NCI-H2029 treated with DMSO at 0.1 percent for 48 hours (cell line): ENCODE measurements at regions not wholly inside any gene's neighbourhood (a gene's known extent, or its start where the extent isn't known, plus 50 kb on each side); places are given as distances from the start of the nearest gene placed in this dataset.

Source experiments
- DNase-seq: peaks from one replicate; lab custom pipeline; 2025; lab: John Stamatoyannopoulos, UW

DNA sequence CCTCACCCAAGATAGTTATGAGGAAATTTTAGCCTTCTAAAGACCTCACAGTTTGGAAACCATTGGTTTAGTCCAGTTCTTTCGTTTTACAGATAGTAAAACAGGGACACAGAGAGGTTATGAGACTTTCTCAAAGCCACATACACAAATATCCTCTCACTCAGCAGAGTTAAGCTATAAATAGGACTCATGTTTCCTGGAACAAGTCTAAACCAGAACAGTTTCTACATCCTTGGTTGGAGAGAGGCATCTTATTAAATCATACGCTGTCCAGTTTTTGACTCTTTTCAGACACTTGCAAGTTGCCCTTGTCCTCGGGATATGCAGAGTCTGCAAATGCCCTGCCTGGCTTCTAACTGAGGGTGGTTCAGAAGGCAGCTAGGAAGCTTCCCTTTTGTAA is 462.1 kb upstream of the DEPDC1 start:
- no peak for DNase-seq

DNA sequence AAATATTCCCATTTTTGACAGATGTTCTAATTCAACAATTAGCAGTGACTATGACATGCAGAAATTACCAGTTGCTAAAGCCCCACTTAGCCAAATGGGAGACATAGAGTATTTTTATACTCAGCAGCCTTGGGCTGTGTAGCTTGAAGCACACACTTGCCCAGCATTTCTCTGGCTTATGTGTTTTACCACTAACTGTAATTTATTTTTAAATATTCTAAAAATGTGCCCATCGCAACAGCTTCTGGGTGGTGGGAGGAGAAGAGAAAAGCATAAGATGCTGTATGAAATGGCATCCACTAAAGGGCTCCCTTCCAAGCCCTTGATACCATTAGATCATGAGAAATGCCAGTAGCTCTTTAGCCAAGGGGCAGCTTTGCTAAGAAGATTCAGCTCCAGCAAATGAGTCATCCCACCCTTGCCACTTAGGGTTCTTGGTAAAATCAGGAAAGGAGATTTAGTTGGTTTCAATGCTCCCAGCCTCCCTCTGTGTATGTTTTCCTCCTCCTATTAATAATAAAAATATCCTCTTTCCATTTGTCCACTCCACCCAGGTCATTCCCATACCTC is 462.7 kb upstream of the DEPDC1 start:
- no peak for DNase-seq

DNA sequence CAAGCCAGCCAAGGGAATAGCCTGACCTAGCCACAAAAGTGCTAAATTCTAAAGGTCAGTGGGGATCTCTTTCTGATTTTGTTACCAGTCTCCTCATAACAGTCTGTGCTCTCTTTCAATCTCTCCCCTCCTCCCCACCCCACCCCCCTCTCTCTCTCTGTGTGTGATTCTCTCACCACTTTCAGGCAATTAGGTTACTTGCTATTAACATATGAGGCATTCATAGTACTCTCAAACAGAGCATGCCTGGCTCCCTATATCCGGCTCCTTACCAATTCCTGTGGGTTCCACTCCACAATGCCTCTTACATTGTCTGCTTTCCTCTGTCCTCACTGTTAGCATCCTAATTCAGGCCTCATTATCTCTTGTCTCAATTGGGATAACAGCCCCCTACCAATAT is 464.3 kb upstream of the DEPDC1 start:
- no peak for DNase-seq

DNA sequence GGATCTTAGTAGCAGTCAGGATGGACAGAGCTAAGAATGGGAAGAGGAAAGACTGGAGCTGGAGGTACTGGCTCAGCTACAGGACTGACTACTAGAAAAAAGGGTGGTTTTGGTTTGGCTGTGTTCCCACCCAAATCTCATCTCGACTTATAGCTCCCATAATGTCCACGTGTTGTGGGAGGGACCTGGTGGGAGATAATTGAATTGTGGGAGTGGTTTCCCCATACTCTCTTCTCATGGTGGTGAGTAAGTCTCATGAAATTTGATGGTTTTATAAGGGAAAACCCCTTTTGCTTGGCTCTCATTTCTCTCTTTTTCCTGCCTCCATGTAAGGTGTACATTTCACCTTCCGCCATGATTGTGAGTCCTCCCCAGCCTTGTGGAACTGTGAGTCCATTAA is 466.5 kb upstream of the DEPDC1 start:
- DNase-seq, result no peak

DNA sequence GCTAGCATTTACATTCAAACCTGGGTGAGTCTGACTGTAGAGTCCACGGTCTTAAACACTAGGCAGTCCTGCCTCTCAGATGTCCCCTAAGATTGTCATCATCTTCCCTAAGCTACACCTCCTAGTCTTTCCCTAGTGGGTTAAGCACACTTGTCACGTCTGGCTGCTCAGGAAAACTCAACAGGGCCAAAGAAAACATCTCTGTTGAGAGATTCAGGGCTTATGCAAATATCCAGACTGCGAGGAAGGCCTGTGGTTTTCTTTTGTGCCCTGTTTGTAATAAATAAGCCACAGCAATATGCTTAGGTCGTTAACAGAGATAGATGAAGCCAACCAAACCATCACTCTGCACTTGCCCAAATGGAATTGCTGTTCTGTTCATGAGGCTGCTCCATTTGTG is 472.6 kb upstream of the DEPDC1 start:
- DNase-seq, result peak; percentile 83

DNA sequence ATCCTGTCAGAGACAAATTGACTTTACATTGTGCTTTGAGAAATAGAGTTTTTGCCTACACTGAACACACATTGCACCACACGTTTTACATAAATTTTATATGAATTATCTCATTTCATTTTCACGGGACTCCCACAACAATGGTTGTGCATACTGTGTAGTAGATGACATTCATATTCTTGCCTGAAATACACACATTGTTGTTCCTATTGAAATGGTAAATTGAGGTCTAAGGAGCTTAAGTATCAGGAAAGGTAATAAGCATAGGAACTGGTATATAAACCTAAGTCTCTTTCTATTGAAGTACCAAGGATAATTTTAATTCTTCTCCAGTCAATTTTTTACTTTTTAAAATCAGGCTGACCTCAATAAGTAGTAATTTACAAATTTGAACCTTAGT is 473.7 kb upstream of the DEPDC1 start:
- DNase-seq, result no peak

DNA sequence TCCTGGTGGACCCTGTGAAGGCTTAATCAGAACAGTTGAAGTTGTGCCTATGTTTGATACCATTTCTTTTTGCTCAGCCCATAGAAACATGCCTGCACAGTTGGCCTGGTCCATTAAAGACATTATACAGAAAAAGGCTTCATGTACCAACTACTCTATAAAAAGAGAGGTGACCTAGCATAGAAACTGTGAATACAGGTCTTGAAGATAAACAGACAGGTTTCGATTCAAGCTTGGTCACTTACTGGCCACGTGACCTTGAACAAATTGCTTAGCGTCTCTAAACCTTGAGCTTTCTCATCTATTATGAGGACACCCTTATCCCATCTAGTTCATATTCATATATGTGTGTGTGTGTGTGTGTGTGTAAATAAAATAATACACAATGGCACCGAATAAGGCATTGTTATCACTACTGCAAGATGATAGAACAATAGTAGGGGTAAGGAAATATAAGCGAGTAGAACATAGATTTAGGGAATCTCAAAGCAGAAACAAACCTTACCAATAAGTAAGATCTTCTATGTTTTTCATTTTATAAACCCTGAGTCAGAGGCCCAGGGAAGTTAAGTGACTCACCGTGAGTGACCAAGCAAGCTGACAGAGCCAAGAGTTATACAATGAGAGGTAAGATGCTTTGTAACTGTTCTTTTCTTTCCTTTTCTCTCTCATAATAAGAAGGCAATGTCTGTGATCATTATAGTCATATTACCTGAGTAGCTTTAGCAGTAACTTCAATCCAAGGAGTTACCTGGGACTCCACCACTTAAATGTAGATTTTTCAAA is 476.8 kb upstream of the DEPDC1 start:
- no peak for DNase-seq

DNA sequence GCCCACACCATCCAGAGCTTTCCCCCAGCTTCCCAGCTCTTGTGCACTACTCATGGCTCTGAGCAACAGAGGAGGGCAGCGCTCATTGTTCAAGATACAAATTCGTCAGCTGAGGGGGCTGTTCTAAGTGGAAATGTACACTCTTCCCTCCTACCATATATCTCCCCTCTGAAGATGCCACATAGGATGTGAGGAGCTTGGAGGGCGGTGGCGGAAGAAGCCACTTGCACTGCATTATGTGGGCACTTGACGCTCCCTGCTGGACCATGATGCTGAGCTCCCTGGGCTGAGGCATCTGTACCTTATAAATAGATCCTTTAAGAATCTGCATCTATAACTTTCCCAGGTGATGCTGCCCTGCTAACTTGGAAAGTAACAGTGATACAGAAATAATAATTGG is 477.6 kb upstream of the DEPDC1 start:
- no peak for DNase-seq

DNA sequence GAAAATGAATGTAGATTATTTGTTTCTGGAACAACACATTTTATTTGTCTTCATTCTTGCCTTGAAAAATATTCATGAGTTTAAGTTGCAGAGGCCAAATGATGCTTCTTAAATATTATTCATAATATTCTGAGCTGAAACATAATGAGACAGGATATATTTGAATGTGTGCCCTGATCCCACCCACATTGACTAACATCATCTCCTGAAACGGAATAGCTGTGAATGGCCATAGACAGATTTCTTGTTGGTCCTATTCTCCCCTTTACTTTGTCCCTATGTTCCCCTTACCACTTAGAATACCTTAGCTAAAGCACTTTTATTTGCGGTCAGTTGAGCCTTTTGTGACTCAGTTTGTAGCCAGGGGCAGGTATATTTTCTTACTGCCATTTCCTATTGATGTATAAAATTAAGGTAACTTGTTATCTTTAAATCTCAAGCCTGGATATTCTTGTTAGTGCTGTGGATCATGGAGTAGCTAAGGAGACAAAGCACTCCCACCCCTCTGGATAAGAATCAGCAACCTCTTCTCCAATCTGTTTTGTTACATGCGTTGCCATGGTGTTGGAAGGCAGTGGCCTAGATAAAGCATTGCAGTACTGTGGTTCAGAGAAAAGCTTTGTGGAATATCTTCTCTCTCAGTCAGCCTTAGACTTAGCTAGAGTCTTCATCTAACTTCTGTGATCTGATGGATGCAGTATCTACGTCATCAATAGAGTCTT is 478.5 kb upstream of the DEPDC1 start:
- DNase-seq, result peak; percentile 10

DNA sequence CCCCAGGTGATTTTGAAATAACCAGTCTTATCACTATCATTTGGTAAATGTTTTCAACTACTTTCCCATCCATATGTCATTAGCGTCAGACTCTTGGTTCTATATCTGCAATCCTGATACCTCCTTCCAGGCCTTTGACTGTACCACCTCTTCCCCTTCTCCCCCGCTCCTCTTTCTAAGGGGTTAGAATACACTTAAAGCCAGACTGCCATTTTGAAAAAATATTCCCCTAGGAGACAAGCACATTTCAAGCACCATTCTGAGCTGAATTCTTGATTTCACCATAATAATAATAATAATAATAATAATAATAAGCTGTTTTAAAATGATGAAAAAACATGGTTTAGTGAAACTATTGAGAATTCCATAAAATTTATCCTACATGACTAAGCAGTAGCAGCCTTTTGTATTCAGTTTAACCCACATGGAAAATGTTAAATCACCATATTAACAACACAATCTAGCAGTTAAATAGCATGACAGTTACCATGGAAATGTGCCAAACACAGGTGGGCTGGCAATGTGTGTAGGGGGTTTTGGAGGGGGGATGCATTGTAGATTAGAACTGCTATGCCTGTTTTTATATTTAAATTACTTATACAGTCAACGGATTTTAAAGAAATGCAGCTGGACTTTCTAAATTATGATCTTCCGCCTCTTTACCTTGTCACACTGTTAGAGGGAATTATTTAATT is 480.2 kb upstream of the DEPDC1 start:
- DNase-seq, result no peak

DNA sequence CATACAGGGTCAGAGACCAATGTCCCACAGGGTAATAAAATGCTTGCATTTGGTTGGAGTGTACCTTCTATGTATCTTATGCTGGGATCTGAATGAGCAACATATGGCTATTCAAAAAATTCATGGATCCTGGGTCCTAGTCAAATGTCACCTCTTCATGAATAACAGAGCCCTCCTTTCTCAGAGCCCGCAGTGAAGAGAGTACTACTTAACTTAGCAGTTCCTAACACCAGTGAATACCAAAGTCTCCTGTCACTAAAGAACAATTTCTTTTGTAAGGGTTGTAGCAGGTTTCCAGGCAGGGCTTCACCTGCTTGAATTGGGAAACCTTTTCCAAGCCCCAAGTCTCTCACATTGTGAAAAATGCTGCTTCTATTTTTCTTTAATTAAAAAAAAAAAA is 483.0 kb upstream of the DEPDC1 start:
- DNase-seq, result no peak

DNA sequence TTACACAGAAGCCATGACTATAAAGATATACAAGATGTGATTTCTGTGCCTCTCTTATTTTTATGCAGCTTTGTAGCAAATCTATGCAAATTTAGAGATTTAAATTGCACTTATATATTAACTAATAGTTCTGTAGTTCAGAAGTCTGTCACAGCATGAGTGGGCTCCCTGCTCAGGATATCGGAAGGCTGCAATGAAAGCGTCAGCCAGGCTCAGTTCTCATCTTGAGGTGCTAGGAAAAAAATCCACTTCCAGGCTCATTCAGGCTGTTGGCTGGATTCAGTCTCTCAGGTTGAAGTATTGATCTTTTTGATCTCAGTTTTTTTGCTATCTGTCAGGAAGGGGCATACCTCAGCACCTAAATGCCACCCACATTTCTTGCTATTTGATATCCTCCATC is 487.4 kb upstream of the DEPDC1 start:
- DNase-seq, result no peak

DNA sequence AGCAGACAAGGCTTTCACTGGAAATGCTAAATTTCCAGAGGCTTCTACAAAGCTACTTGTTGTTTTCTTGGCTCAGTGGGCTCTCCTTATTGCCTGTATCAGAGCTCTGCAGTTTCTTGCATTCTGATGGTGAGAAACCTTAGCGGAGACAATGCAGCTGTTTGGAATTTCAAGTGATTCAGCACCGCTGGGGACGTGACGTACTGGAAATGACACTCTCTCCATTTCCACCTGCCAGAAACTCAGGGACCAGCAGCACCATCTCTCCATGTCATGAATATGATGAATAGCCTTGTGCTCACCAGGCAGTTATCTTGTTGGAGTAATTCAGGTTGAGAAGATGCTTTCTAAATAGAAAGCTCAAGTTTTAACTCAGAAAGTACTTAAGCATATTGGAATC is 497.2 kb upstream of the DEPDC1 start:
- no peak for DNase-seq

DNA sequence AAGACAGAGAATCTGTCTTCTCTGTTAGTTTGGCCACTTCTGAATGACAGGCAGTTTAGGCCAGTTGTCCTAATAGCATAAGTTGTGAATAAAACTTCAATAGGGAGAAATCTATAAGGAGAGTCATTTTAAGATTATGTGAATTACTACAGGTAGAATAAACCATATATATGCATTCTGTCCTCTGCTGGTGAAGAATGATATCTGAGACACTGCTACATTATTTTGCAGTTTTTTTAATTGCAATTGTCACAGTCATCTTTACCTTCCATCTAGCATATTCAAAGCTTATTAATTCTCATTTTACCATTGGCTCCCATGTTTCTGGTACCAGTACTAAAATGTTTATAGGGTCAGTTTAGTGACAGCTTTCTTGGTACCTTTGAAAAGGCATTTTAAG is 519.6 kb upstream of the DEPDC1 start:
- DNase-seq, result no peak

DNA sequence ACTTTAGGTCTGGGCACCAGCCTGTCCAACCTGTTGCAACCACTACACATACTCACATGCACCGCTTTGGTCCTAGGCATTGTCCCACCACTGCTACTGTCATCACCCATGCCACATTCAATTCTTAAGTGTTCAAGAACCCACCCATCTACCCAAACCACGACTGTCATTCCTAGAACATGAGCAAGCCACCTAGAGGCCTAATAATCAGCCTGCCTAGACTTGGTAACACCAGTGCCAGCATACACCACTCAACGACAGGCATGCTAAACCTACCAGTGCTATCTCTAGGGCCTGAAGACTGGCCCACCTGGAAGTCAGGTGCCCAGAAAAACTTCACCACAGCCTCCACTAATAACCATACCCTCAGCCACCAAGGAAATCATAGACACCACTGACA is 532.8 kb upstream of the DEPDC1 start:
- DNase-seq, result no peak

DNA sequence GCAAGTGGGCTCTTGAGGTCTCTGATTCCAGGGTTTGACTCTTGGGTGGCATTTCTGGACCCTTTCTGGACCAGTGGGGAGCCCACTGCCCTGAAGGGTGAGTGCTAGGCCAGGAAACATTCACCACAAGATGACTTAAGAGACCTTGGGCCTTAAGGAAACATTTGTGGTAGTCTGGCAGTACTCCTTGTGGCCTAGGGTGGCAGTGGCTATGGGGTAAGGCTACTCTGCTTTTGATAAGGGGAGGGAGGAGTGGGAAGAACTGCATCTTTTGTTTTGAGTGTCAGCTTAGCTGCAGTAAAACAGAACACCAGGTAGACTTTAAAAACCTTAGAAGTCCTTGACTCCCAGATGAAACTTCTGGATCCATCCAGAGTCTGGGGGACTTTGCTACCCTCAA is 529.3 kb upstream of the LRRC7 start:
- no peak for DNase-seq

DNA sequence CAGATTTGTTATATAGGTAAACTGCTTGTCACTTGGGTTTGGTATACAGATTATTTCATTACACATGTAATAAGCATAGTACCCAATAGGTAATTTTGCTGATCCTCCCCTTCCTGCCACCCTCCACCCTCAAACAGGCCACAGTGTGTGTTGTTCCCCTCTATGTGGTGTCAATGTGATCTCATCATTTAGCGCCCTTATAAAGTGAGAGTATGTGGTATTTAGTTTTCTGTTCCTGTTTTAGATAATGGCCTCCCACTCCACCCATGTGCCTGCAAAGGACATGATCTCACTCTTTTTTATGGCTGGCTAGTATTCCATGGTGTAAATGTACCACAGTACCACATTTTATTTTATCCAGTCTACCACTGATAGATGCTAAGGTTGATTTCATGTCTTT is 522.1 kb upstream of the LRRC7 start:
- DNase-seq, result no peak

DNA sequence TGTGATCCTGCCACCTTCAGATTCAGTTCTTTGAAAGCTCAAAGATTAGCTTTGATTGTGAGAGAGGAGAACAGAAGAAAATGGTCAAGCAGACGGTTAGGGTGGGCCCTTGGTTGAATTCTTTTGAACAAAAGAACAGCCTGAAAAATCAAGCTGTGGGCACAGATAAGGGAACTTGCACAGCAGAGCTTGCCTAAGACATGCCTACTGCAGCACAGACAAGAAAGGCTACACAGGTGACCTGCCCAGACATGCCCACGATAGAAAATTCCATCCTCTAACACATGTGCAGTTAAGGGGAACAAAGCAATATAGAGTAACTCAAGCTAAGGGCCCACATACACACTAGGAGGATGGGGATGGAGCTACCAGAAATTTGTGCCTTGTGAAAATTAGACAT is 512.5 kb upstream of the LRRC7 start:
- no peak for DNase-seq

DNA sequence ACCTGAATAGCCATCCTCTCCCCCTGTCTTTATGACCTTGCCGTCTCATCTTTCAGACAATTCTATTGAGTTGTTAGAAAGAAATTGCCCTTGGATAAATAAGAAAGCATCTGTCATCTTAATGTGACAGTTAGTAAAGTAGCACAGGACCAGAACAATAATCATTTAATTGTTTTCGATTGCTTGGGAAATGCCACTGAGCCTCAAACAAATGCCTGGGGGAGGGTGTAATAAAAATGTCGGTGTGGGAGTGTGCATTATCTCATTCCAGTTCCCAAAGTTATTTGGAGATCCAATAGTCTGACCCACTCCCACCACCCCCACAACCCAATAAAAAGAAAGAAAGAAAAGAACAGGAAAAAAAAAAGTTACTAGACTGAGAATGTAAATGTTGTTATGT is 509.3 kb upstream of the LRRC7 start:
- no peak for DNase-seq

DNA sequence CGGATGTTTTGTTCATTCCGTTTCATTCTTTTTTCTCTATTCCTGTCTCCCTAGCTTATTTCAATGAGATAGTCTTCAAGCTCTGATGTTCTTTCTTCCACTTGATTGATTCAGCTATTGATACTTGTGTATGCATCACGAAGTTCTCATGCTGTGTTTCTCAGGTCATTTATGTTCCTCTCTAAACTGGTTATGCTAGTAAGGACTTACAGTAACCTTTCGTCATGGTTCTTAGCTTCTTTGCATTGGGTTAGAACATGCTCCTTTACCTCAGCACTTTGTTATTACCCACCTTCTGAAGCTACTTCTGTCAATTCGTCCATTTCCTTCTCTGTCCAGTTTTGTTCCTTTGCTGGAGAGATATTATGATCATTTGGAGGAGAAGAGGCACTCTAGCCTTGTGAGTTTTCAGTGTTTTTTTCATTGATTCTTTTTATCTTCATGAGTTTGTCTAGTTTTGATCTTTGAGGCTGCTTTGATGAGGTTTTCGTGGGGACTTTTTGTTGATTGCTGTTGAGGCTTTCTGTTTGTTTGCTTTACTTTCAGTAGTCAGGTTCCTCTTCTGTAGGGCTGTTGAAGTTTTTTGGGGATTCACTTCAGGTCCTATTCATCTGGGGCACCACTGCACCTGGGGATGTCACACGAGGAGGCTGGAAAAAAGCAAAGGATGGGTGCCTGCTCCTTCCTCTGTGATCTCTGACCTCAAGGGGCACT is 496.9 kb upstream of the LRRC7 start:
- no peak for DNase-seq

DNA sequence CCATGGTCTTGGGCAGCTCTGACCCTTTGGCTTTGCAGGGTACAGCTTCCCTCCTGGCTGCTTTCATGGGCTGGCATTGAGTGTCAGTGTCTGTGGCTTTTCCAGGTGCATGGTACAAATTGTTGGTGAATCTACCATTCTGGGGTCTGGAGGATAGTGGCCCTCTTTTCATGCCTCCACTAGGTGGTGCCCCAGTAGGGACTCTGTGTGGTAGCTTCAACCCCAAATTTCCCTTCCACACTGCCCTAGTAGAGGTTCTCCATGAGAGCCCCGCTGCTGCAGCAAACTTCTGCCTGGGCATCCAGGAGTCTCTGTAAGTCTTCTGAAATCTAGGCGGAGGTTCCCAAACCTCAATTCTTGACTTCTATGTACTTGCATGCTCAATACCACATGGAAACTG is 494.5 kb upstream of the LRRC7 start:
- DNase-seq, result no peak

DNA sequence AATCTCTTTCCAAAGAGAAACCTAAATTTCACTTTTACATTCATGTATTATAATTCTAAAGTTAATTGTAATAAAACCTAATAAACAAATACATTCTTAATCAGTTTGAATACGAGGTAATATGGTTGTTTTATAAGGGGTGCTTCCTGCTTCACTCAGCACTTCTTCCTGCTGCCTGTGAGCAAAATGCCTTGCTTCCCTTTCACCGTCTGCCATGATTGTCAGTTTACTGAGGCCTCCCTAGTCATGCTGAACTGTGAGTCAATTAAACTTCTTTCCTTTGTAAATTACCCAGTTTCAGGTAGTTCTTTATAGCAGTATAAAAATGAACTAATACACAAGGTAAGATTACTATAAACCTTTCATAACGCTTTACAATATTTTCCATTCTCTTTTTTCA is 491.1 kb upstream of the LRRC7 start:
- no peak for DNase-seq
